ENCODE measurements at regions not wholly inside any gene's neighbourhood (a gene's known extent, or its start where the extent isn't known, plus 50 kb on each side); places are given as distances from the start of the nearest gene placed in this dataset.

DNA sequence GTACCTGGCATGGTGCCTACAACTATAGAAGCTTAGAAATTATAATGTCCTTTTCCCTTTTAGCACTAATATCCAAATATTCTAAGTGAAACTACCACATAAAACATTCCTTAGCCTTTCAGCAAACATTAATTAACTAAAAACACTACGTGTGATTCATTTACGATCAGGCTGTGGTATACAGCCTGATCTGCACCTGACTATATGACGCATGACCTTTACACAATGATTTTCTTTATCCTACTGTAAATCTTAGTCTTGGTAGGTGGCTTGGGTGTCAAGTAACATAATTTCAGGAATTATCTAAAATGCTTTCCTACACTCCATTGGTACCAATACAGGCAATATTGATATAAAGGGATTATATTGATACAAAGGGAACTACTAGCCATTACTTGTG lies 686.7 kb downstream of the DTWD2 start:
- Histone ChIP-seq H2AK5ac (ENCODE audit: insufficient read length, low read length) (no peak overlapping the region), H3K23me2 (ENCODE audit: insufficient read length, low read depth, low read length, poor library complexity, severe bottlenecking) (no peaks in the 10 kb centered on the region), H3K79me1 (ENCODE audit: insufficient read depth, low read depth, low read length, poor library complexity, severe bottlenecking) (no peaks in the 10 kb centered on the region), H4K5ac (ENCODE audit: insufficient read length, low read depth, low read length) (no peak overlapping the region), H3K9me3 (ENCODE audit: control insufficient read depth, low read depth, low read length) (no peaks in the 10 kb centered on the region), H2BK20ac (ENCODE audit: low read depth, low read length, poor library complexity, severe bottlenecking) (no peak overlapping the region), H2BK120ac (ENCODE audit: low read depth, low read length, poor library complexity, severe bottlenecking) (no peak overlapping the region), H3K14ac (ENCODE audit: insufficient read depth, low read length) (no peak overlapping the region), H2BK12ac (ENCODE audit: insufficient read length, low read depth, low read length) (no peak overlapping the region), H2AFZ (ENCODE audit: low read length) (no peak overlapping the region), H4K8ac (replicated peaks; ENCODE audit: insufficient read length, low read depth, low read length) (no peak overlapping the region), H3K27me3 (ENCODE audit: insufficient read depth, low read length) (no peaks in the 10 kb centered on the region), H4K91ac (ENCODE audit: insufficient read length, low read depth, low read length) (no peak overlapping the region), H4K20me1 (ENCODE audit: control insufficient read depth, insufficient read depth, insufficient read length) (no peaks in the 10 kb centered on the region), H3K18ac (ENCODE audit: insufficient read length, low read depth, low read length) (no peak overlapping the region), H3K4me2 (ENCODE audit: insufficient read depth, insufficient read length, low read length) (no peak overlapping the region), H3K23ac (ENCODE audit: insufficient read length, low read depth, low read length) (no peak overlapping the region), H3T11ph (ENCODE audit: low read length) (no peak overlapping the region), H3K9ac (ENCODE audit: extremely low read depth, insufficient read length, low read length) (no peak overlapping the region), H3K4me1 (ENCODE audit: insufficient read depth, low read length) (no peaks in the 10 kb centered on the region), H3K4ac (ENCODE audit: low read depth, low read length) (no peak overlapping the region), H3K27ac (ENCODE audit: insufficient read length, low read depth, low read length) (no peak overlapping the region), H3K79me2 (ENCODE audit: insufficient read depth, low read length) (no peaks in the 10 kb centered on the region), H2BK15ac (ENCODE audit: low read depth, low read length) (no peak overlapping the region), H2BK5ac (ENCODE audit: insufficient read length, low read length) (no peak overlapping the region), H3K56ac (ENCODE audit: insufficient read length, low read depth, low read length) (no peak overlapping the region)
- Mint-ChIP-seq H3K27me3 (ENCODE audit: low read depth) (no peaks in the 10 kb centered on the region), H3K4me3 (no peak overlapping the region), H3K36me3 (ENCODE audit: insufficient read depth in 1 of 3, low read depth in 3 of 3) (no peaks in the 10 kb centered on the region), H3K9me3 (no peaks in the 10 kb centered on the region), H3K27ac (no peak overlapping the region), H3K4me1 (no peaks in the 10 kb centered on the region)
- no peak for DNase-seq
- no CpG with 5 or more reads among the region's 3 CpGs for WGBS (ENCODE audit: extremely low coverage, insufficient read length, low lambda C conversion rate)
- TF ChIP-seq, protein P1, sequence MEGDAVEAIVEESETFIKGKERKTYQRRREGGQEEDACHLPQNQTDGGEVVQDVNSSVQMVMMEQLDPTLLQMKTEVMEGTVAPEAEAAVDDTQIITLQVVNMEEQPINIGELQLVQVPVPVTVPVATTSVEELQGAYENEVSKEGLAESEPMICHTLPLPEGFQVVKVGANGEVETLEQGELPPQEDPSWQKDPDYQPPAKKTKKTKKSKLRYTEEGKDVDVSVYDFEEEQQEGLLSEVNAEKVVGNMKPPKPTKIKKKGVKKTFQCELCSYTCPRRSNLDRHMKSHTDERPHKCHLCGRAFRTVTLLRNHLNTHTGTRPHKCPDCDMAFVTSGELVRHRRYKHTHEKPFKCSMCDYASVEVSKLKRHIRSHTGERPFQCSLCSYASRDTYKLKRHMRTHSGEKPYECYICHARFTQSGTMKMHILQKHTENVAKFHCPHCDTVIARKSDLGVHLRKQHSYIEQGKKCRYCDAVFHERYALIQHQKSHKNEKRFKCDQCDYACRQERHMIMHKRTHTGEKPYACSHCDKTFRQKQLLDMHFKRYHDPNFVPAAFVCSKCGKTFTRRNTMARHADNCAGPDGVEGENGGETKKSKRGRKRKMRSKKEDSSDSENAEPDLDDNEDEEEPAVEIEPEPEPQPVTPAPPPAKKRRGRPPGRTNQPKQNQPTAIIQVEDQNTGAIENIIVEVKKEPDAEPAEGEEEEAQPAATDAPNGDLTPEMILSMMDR (conservative IDR thresholded peaks at IDR 0.05) = no peak
